Panc1 (cell line): ENCODE measurements at regions not wholly inside any gene's neighbourhood (a gene's known extent, or its start where the extent isn't known, plus 50 kb on each side); places are given as distances from the start of the nearest gene placed in this dataset.

ENCODE experiments used
- REST ChIP-seq, 2 experiments: IDR thresholded peaks; 2 replicates each; pipeline ENCODE4 v1.6.1; 2011 to 2012; ENCODE audit warnings: low read depth in 2 of 2, control low read depth in 1 of 2, low read length in 1 of 2, mild to moderate bottlenecking in 1 of 2, moderate library complexity in 1 of 2; ENCODE audit not compliant: insufficient read depth in 1 of 2
- TCF7L2 ChIP-seq: IDR thresholded peaks from 2 replicates; pipeline ENCODE4 v1.6.1; 2011; ENCODE audit warnings: mild to moderate bottlenecking, low read depth, low read length, inconsistent platforms

GRCh38 chr16:72373201-72373600 is 201.2 kb upstream of the PMFBP1 start:
- TF ChIP-seq TCF7L2 (no peak), REST (IDR thresholded peaks at IDR 0.05; ENCODE audit: insufficient read depth in 1 of 2, low read depth in 2 of 2, low read length in 1 of 2) (no peak)
